ENCODE measurements at regions not wholly inside any gene's neighbourhood (a gene's known extent, or its start where the extent isn't known, plus 50 kb on each side); places are given as distances from the start of the nearest gene placed in this dataset.

GRCh38 chr22:48556222-48556621 lies 1271.5 kb downstream of the BRD1 start:
- no peak overlapping the region for H3K4me3 ChIP-seq (ENCODE audit: insufficient read depth, low read depth, low read length)
- peaks cover 58% of the 10 kb centered on the region for H3K9me3 ChIP-seq (ENCODE audit: control insufficient read depth, insufficient read depth, low read length)
- no peaks in the 10 kb centered on the region for H4K20me1 ChIP-seq (ENCODE audit: insufficient read depth, low read length)
- H3K4me1 ChIP-seq (ENCODE audit: control insufficient read depth, insufficient read depth, low read length): no peaks in the 10 kb centered on the region
- no peak overlapping the region for H4K8ac ChIP-seq (ENCODE audit: low read depth in 2 of 2, low read length in 2 of 2)
- H4K5ac ChIP-seq (ENCODE audit: low read depth, low read length): no peak overlapping the region
- no peak for TF ChIP-seq NFE2L2 (IDR thresholded peaks at IDR 0.05; ENCODE audit: low read depth, low read length)
- no peak for TF ChIP-seq SMC3 (IDR thresholded peaks at IDR 0.05; ENCODE audit: low read depth, low read length)
- in situ Hi-C loops (cut with MboI; ENCODE audit: low sequenced_read_pairs): no loop called here
- ChIA-PET POLR2A (ENCODE audit: unreplicated experiment) (no interaction called here), CTCF (no interaction called here)
- no peak overlapping the region for H2BK20ac ChIP-seq (ENCODE audit: low read depth, low read length)
- no peaks in the 10 kb centered on the region for H3K27me3 ChIP-seq (ENCODE audit: control insufficient read depth, insufficient read depth, low read length)
- H3K56ac ChIP-seq (ENCODE audit: extremely low read depth, insufficient read depth, low read length): no peak overlapping the region
- H3K4me2 ChIP-seq (ENCODE audit: low read depth, low read length): no peak overlapping the region
- H3K4ac ChIP-seq (ENCODE audit: low read depth, low read length): no peak overlapping the region
- H3K36me3 ChIP-seq (ENCODE audit: control insufficient read depth, insufficient read depth, low read length): no peaks in the 10 kb centered on the region
- no peak overlapping the region for H3K9ac ChIP-seq (ENCODE audit: low read depth, low read length)
- no peaks in the 10 kb centered on the region for H3K79me1 ChIP-seq (ENCODE audit: low read depth in 1 of 2, low read length in 2 of 2)
- intact Hi-C loops (cut with micrococcal nuclease): no loop called here
- H2AK5ac ChIP-seq (ENCODE audit: low read depth, low read length): no peak overlapping the region
- no peak for ATAC-seq (ENCODE audit: low read depth)
- BruUV-seq (replicated peaks): no TSS peak
- no peak overlapping the region for H4K91ac ChIP-seq (ENCODE audit: insufficient read depth, low read depth, low read length)
- H2BK120ac ChIP-seq (ENCODE audit: low read depth, low read length): no peak overlapping the region
- no peak overlapping the region for H2AK9ac ChIP-seq (replicated peaks; ENCODE audit: low read depth, low read length, poor library complexity)
- H2BK5ac ChIP-seq (ENCODE audit: low read depth, low read length, poor library complexity, severe bottlenecking): no peak overlapping the region
- H2BK15ac ChIP-seq (ENCODE audit: low read depth, low read length): no peak overlapping the region
- H3K27ac ChIP-seq (ENCODE audit: insufficient read depth, low read length): no peak overlapping the region
- H3K9me1 ChIP-seq (ENCODE audit: insufficient read depth, low read length): no peaks in the 10 kb centered on the region
- H3K14ac ChIP-seq (replicated peaks; ENCODE audit: low read depth, low read length): no peak overlapping the region
- H3K18ac ChIP-seq (ENCODE audit: low read depth, low read length): no peak overlapping the region
- dilution Hi-C loops (cut with HindIII; ENCODE audit: low sequenced_read_pairs, unreplicated experiment): no loop called here
- H2AFZ ChIP-seq (replicated peaks; ENCODE audit: low read length, poor library complexity): no peak overlapping the region
- 83% methylated on average over 1 of the region's 8 CpGs; no CpG with 5 or more reads in 1 of the 2 experiments for WGBS, 2 experiments (ENCODE audit: extremely low coverage in 2 of 2, insufficient read length in 1 of 2)
- H3K23ac ChIP-seq (ENCODE audit: low read depth, low read length): no peak overlapping the region
- DNase-seq: no peak

All from IMR-90 (cell line).